COLO829 (cell line): ENCODE measurements at regions not wholly inside any gene's neighbourhood (a gene's known extent, or its start where the extent isn't known, plus 50 kb on each side); places are given as distances from the start of the nearest gene placed in this dataset.

Source experiments
- DNase-seq: peaks from one replicate; pipeline ENCODE4 v3.0.0; 2012; ENCODE audit warnings: low spot score

DNA sequence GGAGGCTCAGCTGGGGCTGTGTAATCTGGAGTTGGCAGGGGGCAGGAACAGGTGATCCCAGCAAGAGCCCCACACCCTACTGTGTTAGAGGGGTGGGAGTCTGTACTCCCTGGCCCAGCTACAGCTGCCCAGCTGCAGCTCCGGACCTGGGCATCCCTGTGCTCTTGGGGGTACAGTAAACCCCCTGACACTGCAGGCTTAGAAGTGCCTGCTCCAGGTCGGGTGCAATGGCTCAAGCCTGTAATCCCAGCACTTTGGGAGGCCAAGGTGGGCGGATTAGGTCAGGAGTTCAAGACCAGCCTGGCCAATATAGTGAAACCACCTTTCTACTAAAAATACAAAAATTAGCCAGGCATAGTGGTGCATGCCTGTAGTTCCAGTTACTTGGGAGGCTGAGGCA lies 1228.6 kb upstream of the EYS start:
- DNase-seq: no peak

DNA sequence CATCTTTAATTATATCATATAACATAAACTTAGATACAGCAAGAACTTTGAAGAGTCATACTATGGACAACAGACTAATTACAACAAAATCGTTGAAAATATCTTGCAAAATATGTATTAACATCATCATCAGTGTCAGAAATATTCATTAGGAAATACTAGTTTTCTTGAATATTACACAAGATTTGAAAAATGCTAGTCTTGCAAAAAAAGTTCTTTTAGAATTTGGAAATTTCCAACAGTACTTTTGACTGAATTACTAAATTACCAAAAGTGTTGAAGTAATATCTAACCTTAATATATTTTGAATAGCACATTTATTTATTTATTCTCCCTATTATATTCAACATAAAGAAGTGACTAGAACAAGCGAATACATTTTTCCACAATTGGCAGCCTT lies 1224.8 kb upstream of the EYS start:
- no peak for DNase-seq

DNA sequence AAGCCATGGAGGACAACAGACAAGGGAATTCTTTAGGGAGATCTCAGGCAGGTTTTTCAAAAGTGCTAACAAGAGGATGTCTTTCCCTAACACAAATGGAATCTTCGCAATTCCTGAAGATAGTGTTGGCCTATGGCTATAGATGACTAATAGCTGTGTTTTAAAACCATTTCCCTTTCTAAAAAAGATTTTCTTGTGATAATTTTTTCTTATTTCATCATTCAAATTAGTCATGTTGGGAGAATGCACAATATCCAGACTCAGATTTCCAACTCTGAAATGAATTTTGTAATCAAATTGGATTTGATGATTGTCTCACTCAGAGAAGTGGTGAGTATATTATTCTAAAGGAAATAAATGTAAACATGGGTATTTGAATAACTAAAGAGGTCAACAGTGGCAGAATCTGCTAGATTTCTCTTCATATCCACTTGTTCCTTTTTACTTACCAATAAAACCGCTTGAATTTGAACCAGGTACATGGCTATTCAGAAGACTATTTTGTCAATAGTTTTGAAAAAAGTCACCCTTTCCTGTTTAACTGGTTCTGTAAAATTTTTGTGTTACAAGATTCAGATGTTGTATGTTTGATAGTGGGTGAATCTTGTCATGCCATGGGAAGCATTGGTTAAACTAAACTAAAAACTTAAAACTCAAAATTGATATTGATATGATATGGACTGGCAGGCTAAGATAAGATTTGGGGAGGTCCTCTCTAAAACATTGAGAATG lies 1223.7 kb upstream of the EYS start:
- DNase-seq: peak; percentile 29

DNA sequence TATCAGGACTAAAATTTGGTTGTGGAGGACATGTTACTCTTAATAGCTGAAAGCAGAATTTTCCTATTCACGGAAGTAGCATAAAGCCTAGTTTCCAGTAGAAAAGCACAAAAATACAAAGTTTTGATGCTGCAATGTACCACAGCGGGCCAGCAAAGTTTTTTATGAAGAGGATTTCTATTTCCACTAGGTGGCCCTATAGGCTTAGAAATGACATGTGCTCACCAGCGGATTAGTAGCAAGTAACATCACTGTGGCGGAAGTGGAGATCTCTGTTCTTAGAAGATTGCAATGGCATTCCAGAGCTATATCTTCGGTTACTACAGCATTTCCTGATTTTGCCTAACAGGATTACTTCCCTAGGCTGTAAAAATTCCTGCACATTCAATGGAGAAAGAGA lies 1219.0 kb upstream of the EYS start:
- peak; percentile 25 for DNase-seq

DNA sequence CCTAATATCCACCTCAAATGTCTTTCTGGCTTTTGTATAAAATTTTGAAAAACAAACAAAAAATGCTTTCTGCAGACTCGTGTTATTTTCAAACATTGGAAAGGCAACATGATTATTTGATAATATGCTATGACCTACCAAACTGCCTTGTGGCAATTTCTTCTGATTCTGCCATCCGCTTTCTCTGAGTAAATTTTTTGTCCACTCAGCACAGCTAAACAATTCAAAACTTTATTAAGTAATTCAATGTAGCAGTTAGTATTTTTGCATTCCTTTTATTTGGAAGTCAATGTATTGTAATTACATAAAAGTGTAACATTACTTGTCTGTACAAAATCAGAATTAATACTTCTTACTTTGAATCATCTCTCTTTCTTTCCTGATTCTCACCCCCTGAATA lies 1206.6 kb upstream of the EYS start:
- no peak for DNase-seq

DNA sequence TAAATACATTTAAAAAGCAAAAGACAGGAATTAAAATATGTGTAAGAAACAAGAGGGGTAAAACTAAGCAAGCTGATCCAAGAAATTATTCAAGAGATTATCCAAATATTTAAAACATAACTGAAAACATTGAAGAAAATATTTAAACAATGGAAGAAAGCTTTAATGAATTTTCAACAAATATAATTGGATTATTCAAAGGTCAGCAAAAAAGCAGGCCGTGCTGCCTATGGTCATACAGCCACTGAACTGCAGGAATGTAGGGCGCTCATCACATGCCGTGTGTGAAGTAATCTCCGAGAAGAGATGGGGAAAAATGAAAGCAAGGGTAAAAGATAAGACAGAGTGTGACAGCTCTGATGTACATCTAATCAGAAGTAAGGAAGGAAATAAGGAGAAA lies 1195.4 kb upstream of the EYS start:
- no peak for DNase-seq

DNA sequence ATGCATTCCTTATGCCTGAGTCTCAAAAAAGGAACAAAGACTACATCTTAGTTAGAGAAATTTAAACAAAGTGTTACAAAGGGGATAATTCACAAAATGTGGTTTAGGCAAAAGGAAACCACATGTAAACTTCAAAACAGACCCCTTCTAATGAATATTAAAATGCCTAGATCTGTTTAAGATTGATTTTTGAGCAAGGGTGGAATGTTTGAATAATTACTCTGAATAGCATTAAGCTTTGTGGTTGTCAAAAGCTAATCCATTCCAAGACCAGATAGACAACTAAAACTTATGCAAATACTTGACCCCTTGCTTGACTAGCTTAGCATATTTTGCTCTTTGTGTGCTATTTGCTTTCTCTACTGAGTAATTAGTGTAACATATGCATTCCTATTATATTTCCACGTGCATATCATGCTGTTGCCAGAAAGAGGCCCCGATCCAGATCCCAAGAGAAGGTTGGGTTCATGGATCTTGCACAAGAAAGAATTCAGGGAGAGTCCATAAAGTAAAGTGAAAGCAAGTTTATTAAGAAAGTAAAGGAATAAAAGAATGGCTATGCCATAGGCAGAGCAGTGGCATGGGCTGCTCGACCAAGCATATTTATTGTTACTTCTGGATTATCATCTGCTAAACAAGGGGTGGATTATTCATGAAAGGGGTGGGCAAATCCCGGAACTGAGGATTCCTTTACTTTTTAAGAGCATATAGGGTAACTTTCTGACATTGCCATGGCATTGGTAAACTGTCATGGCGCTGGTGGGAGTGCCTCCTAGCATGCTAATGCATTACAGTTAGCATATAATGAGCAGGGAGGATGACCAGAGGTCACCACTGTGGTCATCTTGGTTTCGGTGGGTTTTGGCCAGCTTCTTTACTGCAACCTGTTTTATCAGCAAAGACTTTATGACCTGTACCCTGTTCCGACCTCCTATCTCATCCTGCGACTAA lies 1193.4 kb upstream of the EYS start:
- DNase-seq: peak; percentile 25

DNA sequence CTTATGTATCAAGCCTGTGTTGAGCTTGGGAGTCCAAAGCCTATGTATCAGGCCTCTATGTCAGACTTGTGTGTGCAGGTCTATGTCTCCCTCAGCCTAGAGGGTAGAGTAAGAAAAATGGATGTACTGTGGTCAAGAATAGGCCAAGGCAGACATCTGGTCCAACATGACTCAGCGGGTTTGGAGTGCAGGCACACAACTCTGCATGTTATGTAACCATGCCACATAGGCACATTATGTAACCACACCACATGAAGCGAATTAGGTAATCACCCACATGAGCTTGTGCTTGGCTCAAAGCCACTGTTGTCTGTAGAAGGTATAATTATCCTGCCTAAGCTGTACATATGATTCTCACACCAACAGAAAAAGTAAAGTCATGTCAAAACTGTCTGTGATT lies 1190.5 kb upstream of the EYS start:
- no peak for DNase-seq

DNA sequence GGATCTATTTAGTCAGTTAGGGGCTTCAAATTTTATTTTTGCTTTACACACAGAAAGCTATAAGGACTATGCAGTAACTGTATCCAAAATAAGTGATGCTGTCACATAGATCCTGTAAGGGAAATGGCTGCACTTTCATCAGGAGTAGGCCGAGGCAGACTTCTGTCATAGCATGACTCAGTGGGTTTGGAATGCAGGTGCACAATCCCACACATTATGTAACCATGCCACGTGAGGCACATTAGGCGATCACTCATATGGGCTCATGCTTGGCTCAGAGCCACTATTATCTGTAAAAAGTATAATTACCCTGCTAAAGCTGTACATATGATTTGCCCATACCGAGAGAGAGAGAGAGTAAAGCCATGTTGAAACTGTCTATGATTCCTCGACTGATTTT lies 1189.4 kb upstream of the EYS start:
- peak; percentile 28 for DNase-seq

DNA sequence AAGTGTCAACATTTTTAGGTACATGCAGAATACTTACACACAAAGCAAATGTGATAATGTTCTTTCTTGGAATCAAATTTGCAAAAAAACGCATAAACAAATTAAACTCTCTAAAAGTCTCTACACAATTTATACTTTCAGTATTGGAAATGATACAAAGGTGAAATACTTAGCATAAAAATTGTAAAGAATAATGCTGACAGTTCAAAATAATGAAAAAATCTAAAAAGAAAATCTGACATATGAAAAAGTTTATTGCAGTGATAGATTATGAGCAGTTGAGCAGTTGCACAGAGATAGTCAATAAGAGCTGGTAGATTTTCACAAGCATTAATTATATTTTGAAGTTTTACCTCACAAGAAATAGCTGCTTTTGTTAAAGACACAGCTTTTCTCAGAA lies 1176.4 kb upstream of the EYS start:
- DNase-seq: no peak

DNA sequence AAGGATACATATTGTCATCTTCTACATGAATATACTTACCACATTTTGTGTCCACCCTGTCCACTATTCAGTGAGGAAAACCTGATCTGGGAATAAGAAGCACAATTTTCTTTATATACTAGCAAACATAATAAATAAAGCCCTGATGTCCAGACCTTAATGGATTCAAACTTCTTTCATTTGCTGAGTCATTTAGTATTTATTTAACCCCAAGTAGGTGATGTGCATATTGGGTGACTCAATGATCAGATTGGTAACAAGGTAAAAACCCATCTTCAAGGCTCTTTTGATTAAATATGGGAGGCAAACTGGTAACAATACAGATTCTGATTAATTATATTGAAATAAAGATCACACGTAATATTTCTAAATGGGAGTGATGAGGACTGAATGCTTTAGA lies 1159.8 kb upstream of the EYS start:
- no peak for DNase-seq

DNA sequence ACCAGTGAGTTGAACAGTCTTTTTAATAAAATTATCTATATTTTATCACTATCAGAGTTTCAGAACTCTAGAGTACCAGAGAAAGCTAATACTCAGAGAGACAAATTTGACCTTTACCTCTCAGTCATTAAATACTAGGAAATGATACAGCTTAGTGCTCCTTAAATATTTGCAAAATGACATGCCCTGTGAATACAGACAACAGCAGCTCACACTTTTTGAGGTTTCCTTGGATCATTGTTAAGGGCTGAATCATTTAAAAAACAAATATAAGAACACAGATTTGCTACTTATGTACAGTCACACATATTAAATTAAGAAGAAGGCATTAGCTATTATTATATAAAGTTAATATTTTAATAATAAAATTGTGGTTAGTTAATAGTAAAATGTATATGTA lies 1158.7 kb upstream of the EYS start:
- no peak for DNase-seq

DNA sequence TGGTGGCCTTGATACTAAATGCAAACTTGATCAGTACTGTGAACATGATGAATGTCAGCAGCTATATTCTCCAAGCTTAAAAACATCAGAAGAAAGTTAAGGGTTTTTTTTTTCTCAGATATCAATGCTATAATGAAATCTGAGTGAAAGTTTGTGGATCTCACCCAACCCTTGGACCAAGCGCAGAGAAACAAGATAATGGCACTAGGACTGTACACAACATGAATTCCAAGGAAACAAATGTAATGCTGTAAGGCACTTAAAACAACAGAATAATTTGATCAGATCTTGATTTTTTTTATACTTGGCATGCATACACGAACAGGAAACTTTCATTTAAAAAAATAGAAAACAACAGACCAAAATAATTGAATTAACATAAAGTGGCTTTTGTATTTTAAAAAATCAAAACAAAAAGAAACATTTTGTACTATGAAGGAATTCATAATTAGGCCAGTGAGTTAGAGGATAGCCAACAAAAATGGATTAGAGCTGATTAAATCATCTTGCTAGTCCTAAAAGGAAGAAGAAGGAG lies 1154.0 kb upstream of the EYS start:
- DNase-seq: no peak

DNA sequence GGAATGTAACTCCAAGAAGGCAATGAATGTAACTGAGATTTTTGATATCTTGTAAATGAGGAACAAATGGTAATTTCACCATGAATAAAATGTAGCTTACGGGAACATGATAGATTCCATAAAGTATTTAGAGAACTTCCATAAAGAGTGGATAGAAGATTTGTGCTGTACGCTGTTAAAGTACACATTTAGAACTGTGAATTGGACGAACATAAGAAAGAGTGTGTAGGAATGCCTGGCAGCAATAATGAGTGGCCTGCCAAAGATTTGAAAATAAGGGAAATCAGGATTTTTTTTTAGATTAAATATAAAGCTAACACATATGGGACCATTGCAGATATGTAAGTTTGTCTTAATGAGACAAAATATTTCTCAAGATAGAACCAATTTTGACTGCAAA lies 1153.3 kb upstream of the EYS start:
- DNase-seq: no peak

DNA sequence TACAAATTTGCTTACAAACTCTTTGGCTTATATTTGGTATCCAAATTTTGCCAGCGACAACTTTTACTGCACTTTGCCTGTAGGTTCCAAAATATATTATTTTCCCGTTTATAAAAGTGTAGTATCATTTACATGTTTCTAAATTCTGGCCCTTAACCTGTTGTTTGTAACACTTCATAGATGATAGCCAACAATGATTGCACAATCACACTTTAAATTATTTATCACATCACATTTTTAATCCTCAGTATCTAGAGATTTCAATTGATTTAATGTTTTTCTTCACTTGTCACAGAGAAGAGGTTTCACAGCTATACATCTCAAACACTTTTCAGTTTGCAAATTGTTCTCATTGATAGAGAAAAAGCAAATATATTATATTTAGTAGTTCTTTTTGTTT lies 1151.2 kb upstream of the EYS start:
- no peak for DNase-seq

DNA sequence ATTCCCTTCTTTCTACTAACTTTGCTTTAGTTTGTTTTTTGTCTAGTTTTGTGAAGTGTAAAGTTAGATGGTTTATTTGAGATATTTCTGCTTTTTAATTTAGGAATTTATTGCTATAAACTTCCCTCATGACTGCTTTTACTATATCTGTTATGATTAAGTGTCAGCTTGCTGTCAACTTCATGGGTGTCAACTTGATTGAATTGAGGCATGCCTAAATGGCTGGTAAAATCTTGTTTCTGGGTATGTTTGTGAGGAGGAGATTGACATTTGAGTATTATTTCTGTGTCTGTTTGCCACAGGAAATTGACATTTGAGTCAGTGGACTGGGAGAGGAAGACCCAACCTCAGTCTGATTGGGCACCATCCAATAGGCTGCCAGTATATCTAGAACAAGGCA lies 1147.0 kb upstream of the EYS start:
- DNase-seq: no peak

DNA sequence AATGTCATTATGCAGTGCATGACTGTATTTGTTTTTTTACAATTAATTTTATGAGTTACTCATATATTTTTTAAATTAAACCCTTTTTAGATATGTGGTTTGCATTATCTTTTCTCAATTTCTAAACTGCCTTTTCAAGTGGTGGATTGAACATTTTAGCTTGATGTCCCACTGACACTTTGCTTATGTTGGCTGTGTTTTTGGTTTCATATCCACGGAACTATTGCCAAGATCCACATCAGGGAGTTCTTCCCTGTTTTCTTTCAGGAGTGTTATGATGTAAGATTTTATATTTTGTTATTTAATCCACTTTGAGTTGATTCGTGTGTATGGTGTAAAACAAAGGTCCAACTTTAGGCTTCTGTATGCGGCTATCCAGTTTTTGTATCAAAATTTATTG lies 1144.9 kb upstream of the EYS start:
- no peak for DNase-seq

DNA sequence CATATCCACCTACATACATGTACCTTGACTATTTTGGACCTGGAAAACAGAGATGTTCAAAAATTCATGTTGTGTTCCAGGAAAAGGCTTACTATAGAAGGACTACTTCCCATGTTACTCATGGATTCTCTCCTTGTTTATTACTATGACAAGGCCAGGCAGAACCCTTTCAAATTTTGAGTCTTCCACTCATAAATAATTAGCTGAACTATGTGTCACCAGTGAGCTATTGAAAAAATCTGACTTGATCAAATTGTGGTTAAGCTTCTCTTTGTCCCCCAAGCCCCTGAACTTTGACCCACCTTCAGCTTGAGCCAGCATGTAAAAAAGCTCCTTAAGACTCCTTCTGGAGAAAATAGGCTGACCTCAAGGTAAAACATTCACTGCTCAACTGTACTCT lies 1142.8 kb upstream of the EYS start:
- no peak for DNase-seq

DNA sequence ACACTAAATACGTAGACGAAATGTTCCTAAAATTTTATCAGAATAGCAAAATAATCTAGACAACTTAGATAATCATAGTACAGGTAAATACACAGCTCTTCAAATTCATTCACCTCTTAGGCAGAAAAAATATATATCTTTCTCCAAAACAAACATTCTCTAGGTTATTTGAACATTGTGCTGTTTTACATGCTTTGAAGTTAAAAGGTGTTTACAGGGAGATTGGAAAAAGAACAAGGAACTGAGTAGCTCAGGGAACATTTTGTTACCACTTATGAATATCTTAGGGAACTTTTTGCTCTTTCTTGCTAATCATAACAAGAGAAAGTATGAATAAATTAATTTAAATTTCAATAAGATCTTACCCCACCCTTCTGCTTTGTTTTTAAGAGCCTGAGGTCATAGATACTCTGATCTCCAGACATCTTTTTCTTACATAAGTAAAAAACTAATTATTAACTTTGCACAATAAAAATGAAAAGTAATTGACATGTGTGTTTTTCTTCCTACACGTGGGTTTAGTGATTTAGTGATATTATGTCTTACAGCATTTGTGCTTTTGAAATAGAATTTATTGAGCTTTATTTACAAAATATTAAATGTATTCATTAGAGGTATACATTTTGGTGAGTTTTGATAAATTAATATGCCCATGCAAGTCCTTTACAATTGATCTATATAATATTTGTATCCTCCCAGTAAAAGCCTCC lies 1141.4 kb upstream of the EYS start:
- DNase-seq: no peak

DNA sequence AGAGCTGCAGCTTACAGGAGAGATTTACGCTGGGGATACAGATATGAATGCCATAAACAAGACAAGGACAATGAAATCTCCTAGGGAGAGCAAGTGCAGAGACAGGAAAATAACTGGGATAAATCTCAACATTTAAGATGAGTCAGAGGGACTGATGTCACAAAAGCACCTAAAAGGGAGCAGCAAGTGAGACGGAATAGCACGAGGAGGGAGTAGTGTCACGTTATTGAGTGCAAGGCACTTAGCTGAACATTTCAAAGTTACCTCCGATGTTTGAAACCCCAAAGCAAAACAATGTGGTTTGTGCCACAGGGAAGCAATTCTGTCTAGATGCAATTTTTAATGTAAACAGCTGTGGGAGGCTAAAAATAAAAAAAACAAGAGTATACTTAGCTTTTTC lies 1131.7 kb upstream of the EYS start:
- DNase-seq: no peak

DNA sequence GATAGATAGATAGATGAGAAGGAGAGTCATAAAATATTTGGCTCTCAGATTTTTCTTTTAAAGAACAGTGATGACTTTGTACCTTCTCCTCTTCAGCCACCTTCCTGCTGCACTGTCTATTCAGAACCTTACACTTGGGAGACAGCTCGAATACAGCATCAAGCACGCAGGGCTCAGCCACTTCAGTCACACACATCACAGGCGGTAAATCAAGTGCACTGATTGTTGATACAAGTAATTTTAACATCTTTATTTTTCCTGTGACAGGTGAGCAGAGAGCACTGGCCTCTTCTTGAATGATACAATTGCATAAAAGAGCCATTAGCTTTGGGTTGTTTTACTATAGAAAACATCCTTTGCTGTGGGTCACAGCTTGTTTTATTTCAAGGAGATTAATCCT lies 1118.5 kb upstream of the EYS start:
- DNase-seq: no peak

DNA sequence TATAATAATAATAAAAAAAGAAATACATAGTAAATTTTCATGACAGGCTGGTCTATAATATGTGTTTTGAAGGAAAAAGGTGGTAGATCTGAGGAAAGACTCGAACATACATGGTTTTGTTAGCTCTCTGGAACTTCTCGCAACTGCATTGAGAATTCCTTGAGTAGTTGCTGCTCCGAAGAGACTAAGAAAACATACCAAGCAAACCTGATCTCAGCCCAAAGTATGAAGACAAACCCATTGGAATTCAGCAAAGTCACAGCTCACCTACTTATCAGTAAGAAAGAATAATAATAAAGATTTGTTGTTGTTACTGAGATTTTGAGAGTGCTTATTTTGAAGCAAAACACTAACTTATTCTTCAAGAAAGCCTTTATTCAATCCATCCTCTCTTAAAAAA lies 1107.1 kb upstream of the EYS start:
- DNase-seq: no peak

DNA sequence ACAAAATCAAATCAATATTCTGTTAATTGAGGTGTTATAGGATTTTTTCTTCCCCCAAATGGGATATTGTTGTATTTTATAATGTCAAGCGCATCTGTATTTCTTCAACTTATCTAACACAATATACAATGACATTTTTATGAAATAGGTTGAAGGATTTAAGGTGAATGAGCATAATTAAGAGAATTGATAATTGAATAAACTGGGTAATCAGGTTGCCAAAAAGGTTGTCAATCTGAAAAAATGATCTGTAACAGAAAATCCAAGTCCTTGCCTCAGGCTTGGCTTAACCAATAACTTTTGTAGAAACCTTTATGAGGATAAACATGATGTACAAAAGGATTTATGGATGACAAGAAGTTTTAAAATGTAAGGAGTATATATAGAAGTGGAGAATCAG lies 1101.7 kb upstream of the EYS start:
- DNase-seq: no peak
